Parathyroid adenoma (tissue), 2 donors: ENCODE measurements at regions not wholly inside any gene's neighbourhood (a gene's known extent, or its start where the extent isn't known, plus 50 kb on each side); places are given as distances from the start of the nearest gene placed in this dataset.

Source experiments
- H2AFZ ChIP-seq: fragments of 300-600 bp; sonication (generic); one replicate; pipeline ENCODE4 v1.7.0; 2017; ENCODE audit warnings: antibody characterized with exemption, mild to moderate bottlenecking
- H3K27ac ChIP-seq: fragments of 300-600 bp; sonication (generic); one replicate; pipeline ENCODE4 v1.7.0; 2017
- H3K27me3 ChIP-seq: fragments of 300-600 bp; sonication (generic); one replicate; pipeline ENCODE4 v1.7.0; 2017; ENCODE audit warnings: low read length; ENCODE audit not compliant: control insufficient read depth, insufficient read depth
- H3K36me3 ChIP-seq: fragments of 300-600 bp; sonication (generic); one replicate; pipeline ENCODE4 v1.7.0; 2017; ENCODE audit warnings: low read length; ENCODE audit not compliant: control insufficient read depth, insufficient read depth
- H3K4me1 ChIP-seq: fragments of 300-600 bp; sonication (generic); one replicate; pipeline ENCODE4 v1.7.0; 2017; ENCODE audit warnings: control low read depth
- H3K4me2 ChIP-seq: fragments of 300-600 bp; sonication (generic); one replicate; pipeline ENCODE4 v1.7.0; 2017; ENCODE audit warnings: low read length
- H3K4me3 ChIP-seq: fragments of 300-600 bp; sonication (generic); one replicate; pipeline ENCODE4 v1.7.0; 2017; ENCODE audit warnings: low read depth, low read length
- H3K79me2 ChIP-seq: fragments of 300-600 bp; sonication (generic); one replicate; pipeline ENCODE4 v1.7.0; 2017; ENCODE audit warnings: control low read depth
- H3K9ac ChIP-seq: fragments of 300-600 bp; sonication (generic); one replicate; pipeline ENCODE4 v1.7.0; 2017; ENCODE audit warnings: mild to moderate bottlenecking
- H3K9me3 ChIP-seq: fragments of 300-600 bp; sonication (generic); one replicate; pipeline ENCODE4 v1.7.0; 2017; ENCODE audit warnings: low read length; ENCODE audit not compliant: control insufficient read depth
- TF ChIP-seq, protein P1 (sequence below): fragments of 300-600 bp; sonication (generic); IDR thresholded peaks from one replicate; pipeline ENCODE4 v1.7.0; 2017; ENCODE audit warnings: antibody characterized with exemption, mild to moderate bottlenecking
- donor health status: primary hyperparathyroidism.

DNA sequence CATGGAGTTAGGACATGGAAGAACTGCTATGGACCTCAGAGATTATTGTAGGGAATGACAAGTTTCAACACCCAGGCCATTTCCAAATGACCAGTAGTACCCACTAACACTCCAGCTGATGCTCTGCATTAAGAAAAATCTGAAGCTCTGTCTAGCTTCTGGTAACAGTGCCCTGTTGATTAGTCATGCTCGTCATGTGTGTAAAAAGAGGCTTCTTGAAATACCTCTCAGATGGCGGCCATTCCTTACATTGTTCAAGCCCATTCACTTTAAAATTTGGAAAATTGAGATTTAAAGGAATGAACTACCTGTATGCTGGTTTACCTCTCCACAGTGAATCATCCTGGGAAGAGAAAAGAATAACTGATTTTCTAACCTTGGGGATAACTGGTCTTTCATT lies 527.9 kb upstream of the ARGLU1 start:
- Histone ChIP-seq H3K36me3 (no peaks in the 10 kb centered on the region), H3K27me3 (no peaks in the 10 kb centered on the region)
- TF ChIP-seq, protein P1, sequence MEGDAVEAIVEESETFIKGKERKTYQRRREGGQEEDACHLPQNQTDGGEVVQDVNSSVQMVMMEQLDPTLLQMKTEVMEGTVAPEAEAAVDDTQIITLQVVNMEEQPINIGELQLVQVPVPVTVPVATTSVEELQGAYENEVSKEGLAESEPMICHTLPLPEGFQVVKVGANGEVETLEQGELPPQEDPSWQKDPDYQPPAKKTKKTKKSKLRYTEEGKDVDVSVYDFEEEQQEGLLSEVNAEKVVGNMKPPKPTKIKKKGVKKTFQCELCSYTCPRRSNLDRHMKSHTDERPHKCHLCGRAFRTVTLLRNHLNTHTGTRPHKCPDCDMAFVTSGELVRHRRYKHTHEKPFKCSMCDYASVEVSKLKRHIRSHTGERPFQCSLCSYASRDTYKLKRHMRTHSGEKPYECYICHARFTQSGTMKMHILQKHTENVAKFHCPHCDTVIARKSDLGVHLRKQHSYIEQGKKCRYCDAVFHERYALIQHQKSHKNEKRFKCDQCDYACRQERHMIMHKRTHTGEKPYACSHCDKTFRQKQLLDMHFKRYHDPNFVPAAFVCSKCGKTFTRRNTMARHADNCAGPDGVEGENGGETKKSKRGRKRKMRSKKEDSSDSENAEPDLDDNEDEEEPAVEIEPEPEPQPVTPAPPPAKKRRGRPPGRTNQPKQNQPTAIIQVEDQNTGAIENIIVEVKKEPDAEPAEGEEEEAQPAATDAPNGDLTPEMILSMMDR: no peak

DNA sequence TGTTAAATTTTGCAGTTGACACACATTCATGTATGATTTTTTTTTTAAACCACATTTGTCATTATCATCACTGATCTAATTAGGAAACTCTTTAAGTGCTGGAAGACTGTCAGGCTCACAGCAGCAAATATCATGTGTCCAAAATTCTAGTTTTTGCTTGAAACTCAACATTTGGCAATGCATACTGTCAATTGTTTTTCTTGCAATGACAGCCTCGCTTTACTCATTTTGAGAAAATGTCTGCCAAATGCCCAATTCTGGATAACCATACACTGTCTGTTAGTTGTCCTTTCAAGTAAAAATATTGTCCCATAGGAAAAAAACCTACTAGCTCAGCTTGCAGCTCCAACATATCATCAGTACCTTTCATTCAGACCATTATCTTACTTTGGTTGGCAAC lies 523.9 kb upstream of the ARGLU1 start:
- Histone ChIP-seq H3K79me2 (no peaks in the 10 kb centered on the region), H3K4me1 (no peaks in the 10 kb centered on the region), H3K9ac (no peak overlapping the region), H3K4me3 (no peak overlapping the region), H3K27me3 (no peaks in the 10 kb centered on the region), H3K27ac (no peak overlapping the region), H3K36me3 (no peaks in the 10 kb centered on the region), H3K9me3 (no peaks in the 10 kb centered on the region), H3K4me2 (no peak overlapping the region), H2AFZ (no peak overlapping the region)
- TF ChIP-seq, protein P1: no peak

More for the DNA sequence above, 527.9 kb upstream of the ARGLU1 start:
- Histone ChIP-seq H3K4me2 (no peak overlapping the region), H3K4me3 (no peak overlapping the region), H2AFZ (no peak overlapping the region), H3K9ac (no peak overlapping the region), H3K79me2 (no peaks in the 10 kb centered on the region), H3K9me3 (no peaks in the 10 kb centered on the region), H3K27ac (no peak overlapping the region), H3K4me1 (no peaks in the 10 kb centered on the region)

DNA sequence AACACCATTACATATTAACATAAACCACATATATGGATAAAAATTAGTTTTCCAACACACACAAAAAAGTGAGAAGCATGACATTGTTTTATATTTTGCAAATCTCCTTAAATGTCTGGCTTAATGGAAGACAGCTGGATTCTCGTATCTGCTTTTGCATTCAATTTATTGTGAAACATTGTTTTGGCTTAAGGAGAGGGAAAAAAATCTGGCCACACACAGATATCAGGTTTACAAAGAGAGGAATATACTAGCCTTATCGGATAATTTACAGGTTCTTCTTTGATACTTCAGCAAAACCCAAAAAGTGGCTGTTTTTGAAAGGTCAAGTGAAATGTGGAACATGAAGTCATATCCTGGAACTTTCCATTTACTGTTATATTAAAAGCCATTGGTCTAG lies 523.5 kb upstream of the ARGLU1 start:
- Histone ChIP-seq H3K4me2 (no peak overlapping the region), H3K79me2 (no peaks in the 10 kb centered on the region), H3K4me1 (no peaks in the 10 kb centered on the region), H3K27ac (no peak overlapping the region), H3K4me3 (no peak overlapping the region), H3K36me3 (no peaks in the 10 kb centered on the region), H2AFZ (no peak overlapping the region), H3K9me3 (no peaks in the 10 kb centered on the region), H3K9ac (no peak overlapping the region), H3K27me3 (no peaks in the 10 kb centered on the region)
- TF ChIP-seq, protein P1: no peak

DNA sequence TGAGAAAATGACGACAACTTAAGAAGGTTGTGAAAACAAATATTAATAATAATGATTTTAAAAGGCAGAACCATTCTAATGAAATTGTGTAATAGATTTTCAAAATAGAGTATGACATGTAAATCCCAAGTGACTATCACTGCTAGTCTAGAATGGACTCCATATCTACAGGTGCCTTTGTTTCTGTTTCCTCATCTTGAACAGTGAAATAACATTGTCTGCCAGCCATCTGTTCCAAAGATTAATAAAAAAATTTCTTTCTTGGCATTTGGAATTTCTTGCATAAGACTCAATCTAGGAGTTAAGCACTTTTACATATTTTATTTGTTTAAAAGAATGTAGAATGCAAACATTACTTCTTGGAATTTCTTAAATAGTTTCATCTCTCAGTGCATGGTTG lies 520.1 kb upstream of the ARGLU1 start:
- Histone ChIP-seq H3K79me2 (no peaks in the 10 kb centered on the region), H3K9ac (no peak overlapping the region), H3K4me2 (no peak overlapping the region), H2AFZ (no peak overlapping the region), H3K9me3 (no peaks in the 10 kb centered on the region), H3K27me3 (no peaks in the 10 kb centered on the region), H3K4me1 (no peaks in the 10 kb centered on the region), H3K27ac (no peak overlapping the region), H3K36me3 (no peaks in the 10 kb centered on the region), H3K4me3 (no peak overlapping the region)
- TF ChIP-seq, protein P1: no peak

GRCh38 chr13:107079423-107080049 lies 511.6 kb upstream of the ARGLU1 start:
- no peaks in the 10 kb centered on the region for H3K9me3 ChIP-seq

More at GRCh38 chr13:107079423-107080049, 511.6 kb upstream of the ARGLU1 start:
- H3K36me3 ChIP-seq: no peaks in the 10 kb centered on the region
- H3K4me2 ChIP-seq: no peak overlapping the region
- TF ChIP-seq, protein P1: no peak
- H3K27me3 ChIP-seq: no peaks in the 10 kb centered on the region
- H3K9ac ChIP-seq: no peak overlapping the region
- no peak overlapping the region for H3K4me3 ChIP-seq
- no peak overlapping the region for H3K27ac ChIP-seq
- H3K4me1 ChIP-seq: no peaks in the 10 kb centered on the region
- no peaks in the 10 kb centered on the region for H3K79me2 ChIP-seq
- H2AFZ ChIP-seq: no peak overlapping the region
